ENCODE measurements at regions not wholly inside any gene's neighbourhood (a gene's known extent, or its start where the extent isn't known, plus 50 kb on each side); places are given as distances from the start of the nearest gene placed in this dataset.

- Histone ChIP-seq H3K36me3 (no peaks in the 10 kb centered on the region), H3K27ac (no peak overlapping the region), H3K9me3 (no peaks in the 10 kb centered on the region), H3K27me3 (no peaks in the 10 kb centered on the region), H3K4me1 (no peaks in the 10 kb centered on the region), H3K4me3 (no peak overlapping the region)
- intact Hi-C loops (cut with DNase I) = no loop called here
- no peak for DNase-seq (ENCODE audit: low spot score in 2 of 2)
- no peak for TF ChIP-seq CTCF (IDR thresholded peaks at IDR 0.05)
Observed at GRCh38 chr3:104150724-104151123, 1216.0 kb upstream of the ALCAM start.

GRCh38 chr3:104154896-104155295, 1211.8 kb upstream of the ALCAM start:
- intact Hi-C loops (cut with DNase I) = no loop called here
- no peaks in the 10 kb centered on the region for H3K27me3 ChIP-seq
- no peak overlapping the region for H3K4me3 ChIP-seq
- H3K4me1 ChIP-seq = no peaks in the 10 kb centered on the region
- H3K36me3 ChIP-seq = no peaks in the 10 kb centered on the region
- no peak for DNase-seq (ENCODE audit: low spot score in 2 of 2)
- no peak for TF ChIP-seq CTCF (IDR thresholded peaks at IDR 0.05)
- H3K9me3 ChIP-seq = no peaks in the 10 kb centered on the region
- no peak overlapping the region for H3K27ac ChIP-seq

GRCh38 chr3:104165866-104166265, 1200.8 kb upstream of the ALCAM start:
- Histone ChIP-seq H3K4me1 (no peaks in the 10 kb centered on the region), H3K27me3 (no peaks in the 10 kb centered on the region), H3K9me3 (peaks cover 0 to 4% of the 10 kb centered on the region in 2 donors), H3K4me3 (no peak overlapping the region), H3K36me3 (no peaks in the 10 kb centered on the region), H3K27ac (no peak overlapping the region)
- intact Hi-C loops (cut with DNase I) = no loop called here
- TF ChIP-seq CTCF (IDR thresholded peaks at IDR 0.05) = no peak
- DNase-seq (ENCODE audit: low spot score in 2 of 2) = no peak

- DNase-seq (ENCODE audit: low spot score in 2 of 2) = no peak
- H3K27me3 ChIP-seq = no peaks in the 10 kb centered on the region
- intact Hi-C loops (cut with DNase I) = no loop called here
- H3K36me3 ChIP-seq = no peaks in the 10 kb centered on the region
- no peak for TF ChIP-seq CTCF (IDR thresholded peaks at IDR 0.05)
- no peak overlapping the region for H3K4me3 ChIP-seq
- H3K27ac ChIP-seq = no peak overlapping the region
- H3K9me3 ChIP-seq = peaks cover 0 to 4% of the 10 kb centered on the region in 2 donors
- H3K4me1 ChIP-seq = no peaks in the 10 kb centered on the region
Observed at GRCh38 chr3:104168386-104168785, 1198.3 kb upstream of the ALCAM start.

- Histone ChIP-seq H3K4me3 (no peak overlapping the region), H3K4me1 (no peaks in the 10 kb centered on the region), H3K9me3 (no peaks in the 10 kb centered on the region), H3K27ac (no peak overlapping the region), H3K36me3 (no peaks in the 10 kb centered on the region), H3K27me3 (no peaks in the 10 kb centered on the region)
- intact Hi-C loops (cut with DNase I) = no loop called here
- no peak for DNase-seq (ENCODE audit: low spot score in 2 of 2)
- TF ChIP-seq CTCF (IDR thresholded peaks at IDR 0.05) = no peak
Observed at GRCh38 chr3:104175696-104176095, 1191.0 kb upstream of the ALCAM start.

- H3K4me1 ChIP-seq = no peaks in the 10 kb centered on the region
Observed at GRCh38 chr3:104176706-104177105, 1190.0 kb upstream of the ALCAM start.

More at GRCh38 chr3:104176706-104177105, 1190.0 kb upstream of the ALCAM start:
- Histone ChIP-seq H3K27ac (no peak overlapping the region), H3K4me3 (no peak overlapping the region), H3K9me3 (no peaks in the 10 kb centered on the region), H3K27me3 (no peaks in the 10 kb centered on the region), H3K36me3 (no peaks in the 10 kb centered on the region)
- intact Hi-C loops (cut with DNase I) = no loop called here
- TF ChIP-seq CTCF (IDR thresholded peaks at IDR 0.05) = no peak
- DNase-seq (ENCODE audit: low spot score in 2 of 2) = no peak

Measured in ascending aorta (tissue), 2 donors.